SK-N-SH treated with all-trans-retinoic acid at 6 μM for 48 hours (cell line): ENCODE measurements at regions not wholly inside any gene's neighbourhood (a gene's known extent, or its start where the extent isn't known, plus 50 kb on each side); places are given as distances from the start of the nearest gene placed in this dataset.

Source experiments
- CSDC2 ChIP-seq: fragments of 250-450 bp; sonication (Bioruptor Pico); IDR thresholded peaks from 2 replicates; pipeline ENCODE4 v1.5.0; 2020; ENCODE audit warnings: mild to moderate bottlenecking, moderate library complexity
- ISL1 ChIP-seq: fragments of 250-450 bp; sonication (Bioruptor Pico); IDR thresholded peaks from 2 replicates; pipeline ENCODE4 v2.1.2; 2022; ENCODE audit warnings: mild to moderate bottlenecking, moderate library complexity
- PPARA ChIP-seq: fragments of 250-450 bp; sonication (Bioruptor Pico); IDR thresholded peaks from 2 replicates; pipeline ENCODE4 v1.5.0; 2020; ENCODE audit warnings: mild to moderate bottlenecking, borderline replicate concordance
- RARB ChIP-seq: fragments of 250-450 bp; sonication (Bioruptor Pico); IDR thresholded peaks from 2 replicates; pipeline ENCODE4 v1.8.0; 2021; ENCODE audit warnings: mild to moderate bottlenecking, moderate library complexity
- TOX ChIP-seq: fragments of 250-450 bp; sonication (Bioruptor Pico); IDR thresholded peaks from 2 replicates; pipeline ENCODE4 v1.8.0; 2021; ENCODE audit warnings: mild to moderate bottlenecking, moderate library complexity, borderline replicate concordance
- ZNF565 ChIP-seq: fragments of 450-650 bp; formaldehyde crosslinking; conservative IDR thresholded peaks from 2 replicates; pipeline ENCODE4 v1.5.0; 2020; ENCODE audit warnings: low read depth, mild to moderate bottlenecking, moderate library complexity
- TF ChIP-seq, protein P1 (sequence below): fragments of 250-450 bp; sonication (Bioruptor Pico); IDR thresholded peaks from 2 replicates; pipeline ENCODE4 v1.5.1; 2021; ENCODE audit warnings: mild to moderate bottlenecking, moderate library complexity
- TF ChIP-seq, protein P2 (sequence below): fragments of 250-450 bp; sonication (Bioruptor Pico); IDR thresholded peaks from 2 replicates; pipeline ENCODE4 v1.5.1; 2020; ENCODE audit warnings: low read depth, mild to moderate bottlenecking, moderate library complexity
- TF ChIP-seq, protein P3 (sequence below): fragments of 250-450 bp; sonication (Bioruptor Pico); IDR thresholded peaks from 2 replicates; pipeline ENCODE4 v1.8.0; 2020; ENCODE audit warnings: mild to moderate bottlenecking, moderate library complexity, borderline replicate concordance

DNA sequence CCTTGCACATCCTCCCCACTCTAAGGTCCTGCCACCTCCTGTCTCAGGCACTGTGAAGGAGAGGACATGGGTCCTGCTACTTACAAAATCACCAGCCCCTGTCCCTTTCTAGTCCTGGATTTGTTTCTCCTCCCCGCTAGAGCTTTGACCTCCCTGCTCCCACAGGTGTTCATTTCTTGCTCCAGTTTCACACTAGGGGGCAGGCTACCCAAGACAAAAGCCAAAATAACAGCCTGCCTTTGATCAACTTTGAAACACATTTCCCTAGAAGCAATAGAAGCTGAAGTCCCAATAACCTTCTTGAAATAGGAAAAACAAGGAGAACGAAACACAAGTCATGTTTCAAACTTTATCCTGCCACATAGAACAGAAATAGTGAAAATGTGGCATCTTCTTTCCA lies 164.4 kb downstream of the QDPR start:
- TF ChIP-seq PPARA (CRISPR knock-in tag) (no peak), CSDC2 (CRISPR knock-in tag) (no peak), RARB (CRISPR knock-in tag) (no peak), ZNF565 (CRISPR knock-in tag) (no peak), TOX (CRISPR knock-in tag) (no peak), ISL1 (CRISPR knock-in tag) (no peak)
- TF ChIP-seq, protein P1, sequence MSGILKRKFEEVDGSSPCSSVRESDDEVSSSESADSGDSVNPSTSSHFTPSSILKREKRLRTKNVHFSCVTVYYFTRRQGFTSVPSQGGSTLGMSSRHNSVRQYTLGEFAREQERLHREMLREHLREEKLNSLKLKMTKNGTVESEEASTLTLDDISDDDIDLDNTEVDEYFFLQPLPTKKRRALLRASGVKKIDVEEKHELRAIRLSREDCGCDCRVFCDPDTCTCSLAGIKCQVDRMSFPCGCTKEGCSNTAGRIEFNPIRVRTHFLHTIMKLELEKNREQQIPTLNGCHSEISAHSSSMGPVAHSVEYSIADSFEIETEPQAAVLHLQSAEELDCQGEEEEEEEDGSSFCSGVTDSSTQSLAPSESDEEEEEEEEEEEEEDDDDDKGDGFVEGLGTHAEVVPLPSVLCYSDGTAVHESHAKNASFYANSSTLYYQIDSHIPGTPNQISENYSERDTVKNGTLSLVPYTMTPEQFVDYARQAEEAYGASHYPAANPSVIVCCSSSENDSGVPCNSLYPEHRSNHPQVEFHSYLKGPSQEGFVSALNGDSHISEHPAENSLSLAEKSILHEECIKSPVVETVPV (CRISPR knock-in tag) = no peak
- TF ChIP-seq, protein P2, sequence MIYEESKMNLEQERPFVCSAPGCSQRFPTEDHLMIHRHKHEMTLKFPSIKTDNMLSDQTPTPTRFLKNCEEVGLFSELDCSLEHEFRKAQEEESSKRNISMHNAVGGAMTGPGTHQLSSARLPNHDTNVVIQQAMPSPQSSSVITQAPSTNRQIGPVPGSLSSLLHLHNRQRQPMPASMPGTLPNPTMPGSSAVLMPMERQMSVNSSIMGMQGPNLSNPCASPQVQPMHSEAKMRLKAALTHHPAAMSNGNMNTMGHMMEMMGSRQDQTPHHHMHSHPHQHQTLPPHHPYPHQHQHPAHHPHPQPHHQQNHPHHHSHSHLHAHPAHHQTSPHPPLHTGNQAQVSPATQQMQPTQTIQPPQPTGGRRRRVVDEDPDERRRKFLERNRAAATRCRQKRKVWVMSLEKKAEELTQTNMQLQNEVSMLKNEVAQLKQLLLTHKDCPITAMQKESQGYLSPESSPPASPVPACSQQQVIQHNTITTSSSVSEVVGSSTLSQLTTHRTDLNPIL (CRISPR knock-in tag) = no peak
- TF ChIP-seq, protein P3, sequence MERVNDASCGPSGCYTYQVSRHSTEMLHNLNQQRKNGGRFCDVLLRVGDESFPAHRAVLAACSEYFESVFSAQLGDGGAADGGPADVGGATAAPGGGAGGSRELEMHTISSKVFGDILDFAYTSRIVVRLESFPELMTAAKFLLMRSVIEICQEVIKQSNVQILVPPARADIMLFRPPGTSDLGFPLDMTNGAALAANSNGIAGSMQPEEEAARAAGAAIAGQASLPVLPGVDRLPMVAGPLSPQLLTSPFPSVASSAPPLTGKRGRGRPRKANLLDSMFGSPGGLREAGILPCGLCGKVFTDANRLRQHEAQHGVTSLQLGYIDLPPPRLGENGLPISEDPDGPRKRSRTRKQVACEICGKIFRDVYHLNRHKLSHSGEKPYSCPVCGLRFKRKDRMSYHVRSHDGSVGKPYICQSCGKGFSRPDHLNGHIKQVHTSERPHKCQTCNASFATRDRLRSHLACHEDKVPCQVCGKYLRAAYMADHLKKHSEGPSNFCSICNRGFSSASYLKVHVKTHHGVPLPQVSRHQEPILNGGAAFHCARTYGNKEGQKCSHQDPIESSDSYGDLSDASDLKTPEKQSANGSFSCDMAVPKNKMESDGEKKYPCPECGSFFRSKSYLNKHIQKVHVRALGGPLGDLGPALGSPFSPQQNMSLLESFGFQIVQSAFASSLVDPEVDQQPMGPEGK = no peak
